ENCODE measurements at regions not wholly inside any gene's neighbourhood (a gene's known extent, or its start where the extent isn't known, plus 50 kb on each side); places are given as distances from the start of the nearest gene placed in this dataset.

GRCh38 chr18:7476386-7476785, 90.7 kb upstream of the PTPRM start (continued):
- TF ChIP-seq CTCF (IDR thresholded peaks at IDR 0.05 in 2 of 3, conservative IDR thresholded peaks at IDR 0.05 in 1 of 3; ENCODE audit: borderline replicate concordance in 1 of 3, insufficient read depth in 1 of 3, low read depth in 2 of 3, low read length in 2 of 3) = no peak
- no peak for TF ChIP-seq TCF7L2 (IDR thresholded peaks at IDR 0.05; ENCODE audit: borderline replicate concordance, extremely low read depth, insufficient read depth, insufficient read length)

DNA sequence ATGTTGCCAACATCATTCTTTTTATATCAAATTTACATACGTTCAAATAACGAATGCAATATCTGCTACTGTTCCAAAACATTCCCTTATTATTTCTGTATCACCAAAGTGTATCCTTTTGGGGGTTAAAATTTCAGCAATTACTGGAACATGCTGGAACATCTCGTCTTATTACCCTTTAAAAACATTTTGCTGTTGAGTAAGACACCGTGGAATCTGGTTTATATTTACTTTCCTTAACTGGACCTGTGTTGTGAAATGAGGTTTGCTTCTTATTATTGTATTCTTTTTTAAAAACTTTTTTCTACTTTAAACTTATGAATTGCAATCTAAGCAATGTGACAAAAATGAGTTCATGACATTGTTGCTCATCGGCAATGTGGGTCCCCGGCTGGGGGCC, 87.4 kb upstream of the PTPRM start:
- CTCF ChIA-PET = no interaction called here
- H3K9me2 ChIP-seq (ENCODE audit: insufficient read depth) = no peaks in the 10 kb centered on the region
- no TSS peak for BruUV-seq (replicated peaks)
- no peaks in the 10 kb centered on the region for H3K27me3 ChIP-seq (ENCODE audit: insufficient read depth, low read length)
- H3K4me1 ChIP-seq (ENCODE audit: control insufficient read depth in 1 of 2, insufficient read depth in 2 of 2, low read length in 2 of 2) = no peaks in the 10 kb centered on the region
- RAD21 ChIA-PET (ENCODE audit: low non-redundant PET in 1 of 2, low total read pairs in 2 of 2, uncharacterized antibody in 2 of 2, unreplicated experiment in 2 of 2) = no interaction called here
- TF ChIP-seq ZFX (IDR thresholded peaks at IDR 0.05) (no peak), EZH2phosphoT487 (IDR thresholded peaks at IDR 0.05; ENCODE audit: borderline replicate concordance) (no peak), TCF7L2 (IDR thresholded peaks at IDR 0.05; ENCODE audit: borderline replicate concordance, extremely low read depth, insufficient read depth, insufficient read length) (no peak), CBX3 (IDR thresholded peaks at IDR 0.05; ENCODE audit: low read depth) (no peak), EZH2 (IDR thresholded peaks at IDR 0.05) (no peak)
- DNase-seq (ENCODE audit: low read depth, low spot score) (no peak), ATAC-seq (no peak)
- H2AFZ ChIP-seq (ENCODE audit: low read depth, low read length, poor library complexity, severe bottlenecking) = no peak overlapping the region
- intact Hi-C loops (cut with micrococcal nuclease) = loop anchor here (10.0 kb wide), 1 partner anchor 65 kb away; no protein-coding TSS in a partner anchor
- no peaks in the 10 kb centered on the region for H3K79me2 ChIP-seq (ENCODE audit: insufficient read depth, low read length)
- H3K4me3 ChIP-seq (replicated peaks in 1 of 2; ENCODE audit: low read depth in 1 of 2, low read length in 2 of 2) = no peak overlapping the region
- H3K36me3 ChIP-seq (ENCODE audit: control insufficient read depth in 1 of 2, insufficient read depth in 2 of 2, low read length in 2 of 2) = no peaks in the 10 kb centered on the region
- H3K27ac ChIP-seq (ENCODE audit: low read depth, low read length) = no peak overlapping the region
- H3K9me3 ChIP-seq (ENCODE audit: control insufficient read depth in 1 of 2, insufficient read depth in 1 of 2, low read depth in 1 of 2, low read length in 2 of 2) = peaks cover 0 to 5% of the 10 kb centered on the region in 2 experiments; a peak in 1 of 4 replicates
- POLR2A ChIA-PET = no interaction called here
- no peak overlapping the region for H3K9ac ChIP-seq (ENCODE audit: low read length)
- no peaks in the 10 kb centered on the region for H4K20me1 ChIP-seq (ENCODE audit: insufficient read depth)
- H3K4me2 ChIP-seq (ENCODE audit: low read length) = no peak overlapping the region

Data from HCT116 (cell line).